Kidney (tissue), 13 donors: ENCODE measurements at regions not wholly inside any gene's neighbourhood (a gene's known extent, or its start where the extent isn't known, plus 50 kb on each side); places are given as distances from the start of the nearest gene placed in this dataset.
"Not testable (repeated sequence)": the region's sequence is repeated elsewhere in the genome, so short reads cannot be mapped to it uniquely, and the experiment has no call there.

Source experiments
- DNase-seq, 5 donors: peaks; one replicate each; pipeline ENCODE4 v3.0.0-alpha.2; 2013 to 2020
- FAIRE-seq: peaks from 2 replicates; lab custom pipeline; 2012; peaks lifted over from hg19 to GRCh38; lab: Jason Lieb, UNC
- H3K27ac ChIP-seq, 2 donors: one replicate each; pipeline ENCODE4 v1.7.0; 2013; ENCODE audit warnings: low read depth in 2 of 2, low read length in 2 of 2, inconsistent platforms in 1 of 2
- H3K27me3 ChIP-seq: one replicate; pipeline ENCODE4 v1.7.1; 2013; ENCODE audit warnings: low read length, inconsistent platforms; ENCODE audit not compliant: control insufficient read depth, insufficient read depth
- H3K36me3 ChIP-seq, 3 donors: one replicate each; pipeline versions ENCODE4 v1.7.0 to v1.7.1; 2013; ENCODE audit warnings: low read length in 3 of 3, control low read depth in 1 of 3, inconsistent platforms in 1 of 3; ENCODE audit not compliant: insufficient read depth in 3 of 3, control insufficient read depth in 2 of 3
- H3K4me1 ChIP-seq, 3 donors: one replicate each; pipeline versions ENCODE4 v1.7.0 to v1.7.1; 2013; ENCODE audit warnings: low read length in 3 of 3, inconsistent platforms in 1 of 3, low read depth in 1 of 3; ENCODE audit not compliant: control insufficient read depth in 2 of 3, insufficient read depth in 2 of 3
- H3K4me3 ChIP-seq, 3 donors: one replicate each; pipeline versions ENCODE4 v1.7.0 to v1.8.1; 2013; ENCODE audit warnings: low read length in 3 of 3, control low read depth in 1 of 3, inconsistent platforms in 1 of 3
- H3K9ac ChIP-seq, 3 donors: one replicate each; pipeline versions ENCODE4 v1.7.0 to v1.7.1; 2013; ENCODE audit warnings: low read length in 3 of 3, control low read depth in 1 of 3, inconsistent platforms in 1 of 3
- H3K9me3 ChIP-seq, 3 donors: one replicate each; pipeline versions ENCODE4 v1.7.0 to v1.7.1; 2013; ENCODE audit warnings: low read length in 3 of 3, control low read depth in 1 of 3, inconsistent platforms in 1 of 3; ENCODE audit not compliant: control insufficient read depth in 2 of 3, insufficient read depth in 1 of 3
- intact Hi-C: fragments of 100-400 bp; cut with DNase I; formaldehyde crosslinking; loops from one replicate; pipeline ENCODE4 v1.11.1; 2022
- TF ChIP-seq, protein P1 (sequence below): IDR thresholded peaks from 3 replicates; pipeline ENCODE4 v1.5.1; 2012; ENCODE audit warnings: mild to moderate bottlenecking, moderate library complexity, borderline replicate concordance; ENCODE audit not compliant: insufficient read depth; ENCODE audit errors: extremely low read depth
- donor health status: control.
- donor health status: control.
- donor health status: control.
- donor health status: control.
- donor health status: control.
- donor health status: DM: yes; HTN: yes; CAD: no.
- donor health status: Normal renal cell carcinoma (clear cell type).

DNA sequence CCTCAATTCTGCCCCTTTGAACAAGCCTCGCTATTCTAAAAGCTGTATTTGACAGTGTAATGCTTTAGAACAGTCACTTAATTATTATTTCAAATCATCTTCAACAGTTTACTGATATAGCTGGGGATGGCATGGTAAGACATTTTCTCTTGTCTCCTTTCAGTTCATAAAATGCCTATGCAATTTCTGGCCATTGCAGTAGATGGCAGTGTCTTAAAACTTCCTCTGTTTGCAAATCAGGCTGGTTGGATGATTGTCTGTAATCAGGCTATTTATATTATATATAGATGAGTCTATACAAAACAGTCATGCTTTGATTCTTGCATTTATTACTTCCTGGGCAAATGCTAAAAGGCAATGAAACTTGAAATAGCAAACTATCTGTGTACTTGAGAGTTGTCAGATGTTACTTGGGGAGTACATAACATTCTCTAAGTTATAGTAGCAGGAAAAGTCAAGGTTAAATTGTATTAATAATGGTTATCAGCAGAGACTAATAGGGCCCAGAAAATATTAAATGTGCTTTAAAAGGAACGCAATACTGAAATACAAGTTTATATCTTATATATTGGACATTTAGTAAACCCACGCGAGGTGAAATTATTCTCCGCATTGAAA lies 55.5 kb upstream of the LHFPL3 start:
- Histone ChIP-seq H3K36me3 (no peaks in the 10 kb centered on the region), H3K4me3 (no peak overlapping the region), H3K27ac (no peak overlapping the region), H3K4me1 (no peaks in the 10 kb centered on the region), H3K9ac (no peak overlapping the region), H3K9me3 (no peaks in the 10 kb centered on the region), H3K27me3 (no peaks in the 10 kb centered on the region)
- intact Hi-C loops, result no loop called here
- DNase-seq, result peak in 2 of 5 donors; percentile 14 to 35
- peak; percentile 54 for FAIRE-seq
- TF ChIP-seq, protein P1, sequence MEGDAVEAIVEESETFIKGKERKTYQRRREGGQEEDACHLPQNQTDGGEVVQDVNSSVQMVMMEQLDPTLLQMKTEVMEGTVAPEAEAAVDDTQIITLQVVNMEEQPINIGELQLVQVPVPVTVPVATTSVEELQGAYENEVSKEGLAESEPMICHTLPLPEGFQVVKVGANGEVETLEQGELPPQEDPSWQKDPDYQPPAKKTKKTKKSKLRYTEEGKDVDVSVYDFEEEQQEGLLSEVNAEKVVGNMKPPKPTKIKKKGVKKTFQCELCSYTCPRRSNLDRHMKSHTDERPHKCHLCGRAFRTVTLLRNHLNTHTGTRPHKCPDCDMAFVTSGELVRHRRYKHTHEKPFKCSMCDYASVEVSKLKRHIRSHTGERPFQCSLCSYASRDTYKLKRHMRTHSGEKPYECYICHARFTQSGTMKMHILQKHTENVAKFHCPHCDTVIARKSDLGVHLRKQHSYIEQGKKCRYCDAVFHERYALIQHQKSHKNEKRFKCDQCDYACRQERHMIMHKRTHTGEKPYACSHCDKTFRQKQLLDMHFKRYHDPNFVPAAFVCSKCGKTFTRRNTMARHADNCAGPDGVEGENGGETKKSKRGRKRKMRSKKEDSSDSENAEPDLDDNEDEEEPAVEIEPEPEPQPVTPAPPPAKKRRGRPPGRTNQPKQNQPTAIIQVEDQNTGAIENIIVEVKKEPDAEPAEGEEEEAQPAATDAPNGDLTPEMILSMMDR, result peak; percentile 36

DNA sequence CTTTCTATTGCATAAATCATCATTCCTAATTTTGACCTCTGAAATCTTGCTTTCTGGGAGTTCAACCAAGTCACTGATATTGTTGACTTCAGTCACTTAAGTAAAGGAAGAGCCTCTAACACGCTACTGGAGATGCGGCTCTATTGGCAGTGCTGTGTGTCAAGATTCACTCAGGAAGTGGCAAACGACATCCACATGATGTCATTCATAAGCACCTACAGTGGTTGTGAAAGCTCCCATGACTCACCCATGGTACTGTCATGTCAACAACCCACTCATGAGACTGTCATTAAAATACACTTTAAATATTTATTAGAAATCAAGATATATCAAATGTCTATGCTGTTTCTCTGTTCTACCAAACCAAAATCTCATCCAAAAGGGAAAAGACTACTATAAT lies 52.5 kb upstream of the LHFPL3 start:
- FAIRE-seq, result no peak

DNA sequence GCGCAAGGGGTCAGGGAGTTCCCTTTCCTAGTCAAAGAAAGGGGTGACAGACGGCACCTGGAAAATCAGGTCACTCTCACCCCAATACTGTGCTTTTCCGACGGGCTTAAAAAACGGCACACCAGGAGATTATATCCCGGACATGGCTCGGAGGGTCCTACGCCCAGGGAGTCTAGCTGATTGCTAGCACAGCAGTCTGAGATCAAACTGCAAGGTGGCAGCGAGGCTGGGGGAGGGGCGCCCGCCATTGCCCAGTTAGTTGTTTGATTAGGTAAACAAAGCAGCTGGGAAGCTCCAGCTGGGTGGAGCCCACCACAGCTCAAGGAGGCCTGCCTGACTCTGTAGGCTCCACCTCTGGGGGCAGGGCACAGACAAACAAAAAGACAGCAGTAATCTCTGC lies 51.7 kb upstream of the LHFPL3 start:
- H3K36me3 ChIP-seq, H3K4me1 ChIP-seq, DNase-seq, H3K27me3 ChIP-seq, H3K4me3 ChIP-seq, H3K27ac ChIP-seq, H3K9me3 ChIP-seq, intact Hi-C loops, H3K9ac ChIP-seq, FAIRE-seq: not testable (repeated sequence)

More for the DNA sequence above, 52.5 kb upstream of the LHFPL3 start:
- H3K9ac ChIP-seq, result no peak overlapping the region
- no peaks in the 10 kb centered on the region for H3K36me3 ChIP-seq
- no peak overlapping the region for H3K4me3 ChIP-seq
- H3K4me1 ChIP-seq, result no peaks in the 10 kb centered on the region
- TF ChIP-seq, protein P1, result no peak
- H3K27ac ChIP-seq, result no peak overlapping the region
- no peaks in the 10 kb centered on the region for H3K27me3 ChIP-seq
- no peak for DNase-seq
- H3K9me3 ChIP-seq, result no peaks in the 10 kb centered on the region
- intact Hi-C loops, result no loop called here
